Erythroblast (primary cell): ENCODE measurements at regions not wholly inside any gene's neighbourhood (a gene's known extent, or its start where the extent isn't known, plus 50 kb on each side); places are given as distances from the start of the nearest gene placed in this dataset.

Source experiments
- GATA1 ChIP-seq: IDR thresholded peaks from 2 replicates; pipeline ENCODE4 v1.6.1; 2011; ENCODE audit warnings: low read depth, mild to moderate bottlenecking, control low read depth, low read length, moderate library complexity
- POLR2A ChIP-seq: IDR thresholded peaks from 2 replicates; pipeline ENCODE4 v1.6.1; 2011; ENCODE audit warnings: mild to moderate bottlenecking, low read length

DNA sequence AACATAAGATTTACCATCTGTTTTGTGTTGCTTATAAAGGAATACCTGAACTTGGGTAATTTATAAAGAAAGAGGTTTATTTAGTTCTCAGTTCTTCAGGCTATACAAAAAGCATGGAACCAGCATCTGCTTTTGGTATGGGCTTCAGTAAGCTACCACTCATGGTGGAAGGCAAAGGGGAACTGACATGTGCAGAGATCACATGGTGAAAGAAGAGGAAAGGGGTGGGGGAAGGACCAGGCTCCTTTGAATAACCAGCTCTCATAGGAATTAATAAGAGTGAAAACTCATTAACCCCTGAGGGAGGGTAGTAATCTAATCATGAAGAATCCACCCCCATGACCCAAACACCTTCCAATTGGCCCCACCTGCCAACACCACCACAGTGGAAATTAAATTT, 89.5 kb upstream of the TMEM170B start:
- TF ChIP-seq POLR2A: no peak
- no peak for TF ChIP-seq GATA1
